Renal pelvis (tissue), 1 donor: ENCODE measurements at regions not wholly inside any gene's neighbourhood (a gene's known extent, or its start where the extent isn't known, plus 50 kb on each side); places are given as distances from the start of the nearest gene placed in this dataset.

Experiments
- DNase-seq: peaks from one replicate; pipeline ENCODE4 v3.0.0-alpha.2; 2013

DNA sequence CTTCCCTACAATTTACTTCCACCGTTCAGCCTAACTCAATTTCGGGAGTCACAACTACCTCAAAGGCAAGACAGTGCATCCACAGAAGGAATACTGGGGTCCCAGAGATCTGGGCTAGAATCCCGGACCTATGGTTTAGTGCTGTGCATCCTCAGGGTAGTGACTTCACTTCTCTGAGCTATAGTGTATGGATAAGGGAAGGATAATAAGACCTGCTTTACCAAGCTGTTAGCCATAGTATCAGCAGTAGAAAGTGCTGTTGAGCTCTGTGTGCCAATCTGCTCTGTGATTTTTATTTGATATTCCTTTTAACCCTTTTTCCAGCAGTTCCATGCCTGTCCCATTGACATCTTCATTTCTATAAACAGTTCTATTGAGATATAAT is 1044.3 kb downstream of the BCL11B start:
- DNase-seq: no peak

DNA sequence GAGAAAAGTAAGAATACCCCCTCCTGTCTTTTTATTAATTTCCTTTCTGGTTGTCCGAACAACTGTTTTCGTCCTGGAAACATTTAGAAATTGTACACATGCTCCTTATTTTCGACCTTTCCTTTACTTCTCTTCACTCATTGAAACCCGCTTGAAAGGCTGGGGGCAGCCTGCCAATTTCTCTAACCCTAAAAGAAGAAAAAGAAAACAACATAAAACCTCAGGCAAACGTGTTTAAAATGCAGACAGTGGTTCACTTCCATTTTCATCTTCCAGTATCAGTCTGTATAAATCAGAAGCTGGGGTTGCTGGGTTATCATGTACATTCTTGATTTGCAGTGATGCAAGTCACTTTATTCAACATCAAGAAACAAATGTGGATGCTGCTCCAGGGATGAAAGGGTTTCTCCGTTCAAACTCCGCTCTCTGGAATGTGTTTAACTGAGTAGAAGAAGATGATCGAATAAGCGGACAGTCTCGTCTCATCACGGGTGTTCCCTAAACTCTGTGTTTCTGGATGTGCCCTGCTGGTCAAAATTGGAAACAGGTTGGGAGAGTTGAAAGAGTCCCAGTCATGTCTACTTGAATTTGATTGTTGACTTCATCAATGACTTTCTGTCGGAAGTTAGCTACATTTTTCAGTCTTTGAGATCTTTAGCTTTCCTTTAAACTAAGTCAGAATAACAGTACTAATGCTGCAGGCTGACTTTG is 1042.2 kb downstream of the BCL11B start:
- no peak for DNase-seq

DNA sequence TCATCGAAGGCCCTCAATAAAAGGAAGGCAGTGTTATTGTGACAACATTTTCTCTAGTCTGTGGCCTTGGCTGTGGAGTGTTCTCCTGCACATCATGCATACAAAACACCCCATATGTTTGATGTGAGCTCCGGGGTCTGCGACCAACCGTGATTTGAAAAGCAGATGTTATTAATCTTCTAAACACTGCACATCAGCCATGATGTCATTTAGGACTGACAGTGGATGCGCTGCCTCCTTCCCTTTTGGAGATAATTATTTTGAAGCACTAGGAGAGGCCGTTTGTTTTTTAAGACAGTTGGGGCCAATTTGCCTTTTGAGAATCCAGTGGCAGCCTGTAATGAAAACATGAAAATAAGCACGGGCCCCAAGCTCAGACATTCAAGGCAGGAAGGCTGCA is 1041.6 kb downstream of the BCL11B start:
- no peak for DNase-seq

DNA sequence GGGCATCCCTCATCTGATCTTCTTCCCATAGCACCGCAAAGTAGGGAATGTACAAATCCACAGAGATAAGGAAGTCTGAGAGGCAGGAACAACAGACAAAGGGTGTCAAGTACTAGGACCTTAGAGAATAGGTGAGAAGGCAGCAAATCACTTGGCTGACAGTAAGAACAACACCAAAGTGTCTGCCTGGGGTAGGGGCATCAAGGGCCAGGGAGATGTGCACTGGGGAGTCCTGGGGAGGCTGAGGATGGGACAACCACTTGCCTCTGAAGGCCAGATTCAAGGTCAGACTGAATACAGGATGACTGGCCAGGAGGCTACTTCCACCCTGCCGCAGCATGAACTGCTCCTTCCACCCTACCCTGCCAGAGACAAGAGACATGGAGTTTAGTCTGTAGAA is 1040.8 kb downstream of the BCL11B start:
- DNase-seq: no peak

- no peak for DNase-seq
Measured at GRCh38 chr14:98233656-98234055, 1038.3 kb downstream of the BCL11B start.

GRCh38 chr14:98234208-98234607 is 1037.8 kb downstream of the BCL11B start:
- DNase-seq: no peak

GRCh38 chr14:98236314-98236713 is 1035.7 kb downstream of the BCL11B start:
- no peak for DNase-seq

GRCh38 chr14:98237939-98238338 is 1034.1 kb downstream of the BCL11B start:
- DNase-seq: no peak

DNA sequence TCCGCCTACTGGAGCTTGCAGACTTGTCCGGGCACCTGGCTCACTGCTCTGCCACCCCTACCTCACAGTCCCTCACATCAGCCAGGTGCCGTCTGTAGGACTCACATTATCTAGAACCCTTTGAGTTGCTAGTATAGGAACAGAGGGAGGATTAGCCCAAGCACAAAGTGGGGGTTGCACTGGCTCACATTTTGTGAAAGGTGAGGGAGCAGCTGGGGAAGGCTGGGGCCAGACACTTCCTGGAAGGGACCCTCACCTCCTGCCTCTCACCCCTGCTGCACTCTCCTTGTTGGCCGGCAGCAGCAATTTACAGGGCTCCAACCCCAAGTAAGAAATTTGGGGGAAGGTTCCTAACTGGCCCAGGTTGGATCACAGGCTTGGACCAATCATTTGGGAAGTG is 1031.6 kb downstream of the BCL11B start:
- DNase-seq: no peak

- no peak for DNase-seq
Measured at GRCh38 chr14:98242903-98243302, 1029.1 kb downstream of the BCL11B start.

- no peak for DNase-seq
Measured at GRCh38 chr14:98243332-98243731, 1028.7 kb downstream of the BCL11B start.

- no peak for DNase-seq
Measured at GRCh38 chr14:98244162-98244948, 1027.6 kb downstream of the BCL11B start.

DNA sequence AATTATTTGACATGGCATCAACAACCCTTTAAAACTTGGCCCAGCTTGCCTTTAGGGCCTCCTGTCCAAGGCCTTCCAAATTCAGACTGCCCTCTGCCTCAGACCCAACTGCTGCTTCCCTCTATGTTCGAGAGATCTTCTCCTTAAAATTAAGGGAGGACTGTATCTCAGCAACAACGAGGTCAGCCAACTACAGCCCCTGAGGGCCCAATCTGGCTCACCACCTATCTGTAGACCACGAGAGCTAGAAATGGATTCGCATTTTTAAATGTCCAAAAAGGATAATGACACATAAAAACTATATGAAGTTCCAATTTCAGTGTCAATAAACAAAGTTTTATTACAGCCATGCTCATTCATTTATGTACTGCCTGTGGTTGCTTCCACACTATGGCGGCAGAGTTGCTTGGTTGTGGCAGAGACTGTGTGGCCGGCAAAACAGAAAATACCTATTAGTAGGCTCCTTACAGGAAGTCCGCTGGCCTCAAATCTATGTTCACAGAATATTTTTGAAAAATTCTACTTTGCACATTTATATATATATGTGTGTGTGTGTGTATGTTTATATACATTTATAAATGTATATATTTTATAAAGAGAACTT is 1026.9 kb downstream of the BCL11B start:
- DNase-seq: no peak

DNA sequence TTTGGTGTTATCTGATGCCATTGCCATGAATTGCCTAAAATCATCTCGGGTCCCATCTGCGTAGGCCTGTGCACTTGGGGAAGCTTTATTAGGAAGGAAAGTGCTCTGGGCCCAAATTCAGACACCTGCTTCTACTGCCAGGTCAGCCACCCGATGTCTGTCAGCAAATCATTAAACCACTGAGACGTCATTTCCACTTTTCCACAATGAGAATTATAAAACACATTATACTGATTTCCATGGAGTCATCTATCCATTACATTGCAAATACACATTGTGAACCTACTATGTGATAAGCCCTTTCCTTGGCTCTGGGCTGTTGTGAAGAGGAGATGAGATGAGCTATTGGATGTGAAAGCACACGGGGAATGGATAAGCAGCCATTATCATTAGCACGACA is 1022.9 kb downstream of the BCL11B start:
- no peak for DNase-seq

DNA sequence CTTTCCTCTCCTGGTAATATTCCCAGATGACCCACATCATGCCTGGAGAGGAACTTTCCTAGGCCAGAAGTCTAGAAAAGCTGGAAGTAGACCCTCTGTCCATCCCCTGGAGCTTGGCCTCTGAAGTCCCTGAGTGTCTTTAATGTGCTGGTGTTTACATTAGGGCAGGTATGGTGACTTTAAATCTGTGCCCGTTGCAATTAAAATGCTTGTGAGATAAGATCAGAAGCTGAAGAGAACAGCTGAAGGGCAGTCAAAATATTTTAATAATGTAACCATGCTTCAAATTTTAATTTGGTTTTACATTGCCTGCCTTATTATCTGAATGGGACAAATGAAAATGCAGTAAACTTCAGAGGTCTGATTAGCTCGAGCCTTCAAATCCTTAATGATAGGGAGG is 1022.5 kb downstream of the BCL11B start:
- DNase-seq: no peak

DNA sequence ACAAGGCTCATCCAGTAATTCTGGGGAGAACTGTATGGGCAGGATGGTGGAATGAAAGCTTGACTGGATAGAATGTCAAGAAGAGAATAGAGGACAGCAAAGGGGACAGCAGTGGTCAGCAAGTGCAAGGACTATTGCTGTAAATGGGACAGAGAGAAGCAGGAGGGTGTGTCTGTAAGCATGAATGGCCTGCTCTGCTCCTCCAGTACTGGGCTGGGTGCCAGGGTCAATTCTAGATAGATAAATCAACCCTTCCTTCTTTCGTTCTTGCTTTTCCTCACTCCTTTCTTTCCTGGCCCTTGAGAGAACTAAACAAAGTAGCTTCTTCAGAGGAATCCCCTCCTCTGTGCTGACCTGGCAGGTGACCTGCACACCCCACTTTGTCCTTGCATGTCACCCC is 1019.2 kb downstream of the BCL11B start:
- DNase-seq: no peak

- DNase-seq: peak; percentile 30
Measured at GRCh38 chr14:98259881-98260280, 1012.1 kb downstream of the BCL11B start.

DNA sequence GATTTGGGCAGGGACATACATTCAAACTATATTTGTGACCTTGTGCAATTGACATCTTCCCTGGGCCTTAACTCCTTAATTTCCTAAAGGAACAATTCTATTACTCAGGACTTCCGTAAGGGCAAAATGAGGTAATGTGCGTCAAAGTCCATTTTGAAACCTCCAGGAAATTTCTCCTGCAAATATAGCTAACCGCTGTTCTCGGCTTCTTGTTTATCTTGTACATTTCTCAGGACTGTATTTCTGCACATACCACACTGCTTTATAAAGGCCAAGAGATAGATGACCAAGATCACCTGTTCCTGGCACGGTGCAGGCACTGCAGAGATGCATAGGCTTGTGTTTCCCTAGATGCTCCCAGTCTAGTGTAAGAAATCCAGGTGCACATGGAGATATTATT is 1009.4 kb downstream of the BCL11B start:
- DNase-seq: no peak

DNA sequence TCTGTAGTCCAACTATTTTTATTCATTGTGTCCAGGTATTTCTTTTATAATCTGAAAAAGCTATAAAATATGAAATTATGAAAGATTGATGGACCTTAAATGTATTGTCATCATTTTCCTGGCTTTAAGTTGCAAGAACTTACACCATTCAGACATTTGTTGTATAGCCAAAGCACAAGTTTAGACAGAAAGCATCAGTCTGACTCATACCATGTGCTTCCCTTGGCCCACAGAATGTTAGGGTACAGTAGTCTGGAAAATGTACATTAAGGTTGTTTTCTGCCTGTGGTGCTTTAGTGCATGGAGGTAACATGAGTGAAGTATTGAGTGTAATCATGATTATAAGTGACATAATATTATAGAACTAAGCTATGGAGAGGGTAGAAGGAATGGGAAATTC is 1002.5 kb downstream of the BCL11B start:
- DNase-seq: no peak

GRCh38 chr14:98270201-98270600 is 1001.8 kb downstream of the BCL11B start:
- no peak for DNase-seq

- DNase-seq: no peak
Measured at GRCh38 chr14:98274596-98274995, 997.4 kb downstream of the BCL11B start.

GRCh38 chr14:98278800-98279199 is 993.2 kb downstream of the BCL11B start:
- DNase-seq: no peak

DNA sequence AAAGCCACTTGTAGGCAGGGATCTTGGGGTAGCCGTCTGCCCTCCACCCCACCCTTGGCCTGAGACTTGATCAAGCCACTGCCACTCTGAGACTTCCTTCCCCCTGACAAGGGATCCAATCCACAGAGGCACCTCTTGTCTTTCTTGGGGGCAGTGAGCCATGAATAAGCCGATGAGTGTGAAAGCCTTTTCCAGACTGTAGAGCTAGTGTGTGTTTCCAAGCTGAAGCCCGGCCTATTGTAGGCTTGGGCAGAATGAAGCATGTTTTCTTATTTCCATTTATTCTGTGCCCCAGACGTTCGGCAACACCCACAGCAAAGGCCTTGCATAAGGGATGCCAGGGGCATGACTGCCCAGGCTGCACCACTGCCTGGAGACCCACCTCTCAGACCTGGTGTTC is 991.6 kb downstream of the BCL11B start:
- no peak for DNase-seq
